H1 (cell line): ENCODE measurements at regions not wholly inside any gene's neighbourhood (a gene's known extent, or its start where the extent isn't known, plus 50 kb on each side); places are given as distances from the start of the nearest gene placed in this dataset.

Experiments
- CTCF ChIA-PET: fragments of 300-600 bp; sonication (Branson Sonifier 250); formaldehyde crosslinking; loops from one replicate; lab custom pipeline; 2021; ENCODE audit not compliant: partially characterized antibody; lab: Charles Lee
- POLR2A ChIA-PET: fragments of 300-600 bp; sonication (Branson Sonifier 250); formaldehyde crosslinking; loops from one replicate; lab custom pipeline; 2021; ENCODE audit warnings: inconsistent platforms; ENCODE audit not compliant: partially characterized antibody; lab: Charles Lee
- DNase-seq, 2 experiments: peaks; one replicate each; pipeline versions ENCODE4 v3.0.0 to v3.0.0-alpha.2; 2010 to 2022; ENCODE audit warnings: low spot score in 2 of 2, low read depth in 1 of 2, mixed read lengths in 1 of 2
- FAIRE-seq: peaks from 2 replicates; lab custom pipeline; 2011; peaks lifted over from hg19 to GRCh38; lab: Jason Lieb, UNC
- H2AFZ ChIP-seq: 2 replicates; pipeline ENCODE4 v1.8.1; 2012; ENCODE audit warnings: low read length, inconsistent platforms
- H2AK5ac ChIP-seq: 2 replicates; pipeline ENCODE4 v1.6.1; 2013; ENCODE audit warnings: low read depth, low read length
- H2BK120ac ChIP-seq: replicated peaks from 2 replicates; pipeline ENCODE3; 2013; ENCODE audit warnings: low read depth, low read length, inconsistent platforms
- H2BK12ac ChIP-seq: 2 replicates; pipeline ENCODE4 v1.6.1; 2013; ENCODE audit warnings: low read depth, low read length
- H2BK15ac ChIP-seq: 2 replicates; pipeline ENCODE4 v1.6.1; 2013; ENCODE audit warnings: low read length
- H2BK20ac ChIP-seq: 2 replicates; pipeline ENCODE4 v1.6.1; 2013; ENCODE audit warnings: low read length
- H2BK5ac ChIP-seq: 2 replicates; pipeline ENCODE4 v1.6.1; 2013; ENCODE audit warnings: low read depth, low read length
- H3K14ac ChIP-seq: 2 replicates; pipeline ENCODE4 v1.6.1; 2013; ENCODE audit warnings: inconsistent platforms; ENCODE audit not compliant: insufficient read length
- H3K18ac ChIP-seq: 2 replicates; pipeline ENCODE4 v1.6.1; 2013; ENCODE audit warnings: low read length; ENCODE audit errors: extremely low read depth
- H3K23ac ChIP-seq: 2 replicates; pipeline ENCODE4 v1.6.1; 2013; ENCODE audit warnings: inconsistent platforms; ENCODE audit not compliant: insufficient read length
- H3K23me2 ChIP-seq: 2 replicates; pipeline ENCODE4 v1.6.1; 2013; ENCODE audit warnings: low read depth, low read length
- H3K27ac ChIP-seq: 2 replicates; pipeline ENCODE4 v1.6.1; 2011; ENCODE audit warnings: low read depth, low read length, inconsistent platforms
- H3K27me3 ChIP-seq, 4 experiments: replicated peaks in 1 of 4; 1 replicate in 1 of 4; 2 replicates in 3 of 4; pipeline versions ENCODE4 v1.6.1 to v1.8.1; 2011 to 2013; ENCODE audit warnings: low read length in 3 of 4, mild to moderate bottlenecking in 3 of 4, inconsistent platforms in 2 of 4, mixed read lengths in 2 of 4, moderate library complexity in 1 of 4; ENCODE audit not compliant: control insufficient read depth in 3 of 4, insufficient read depth in 3 of 4; ENCODE audit errors: extremely low read depth in 1 of 4
- H3K36me3 ChIP-seq, 4 experiments: 2 replicates each; pipeline versions ENCODE4 v1.6.1 to v1.8.1; 2011 to 2013; ENCODE audit warnings: mild to moderate bottlenecking in 4 of 4, low read length in 3 of 4, moderate library complexity in 2 of 4, control low read depth in 1 of 4, inconsistent platforms in 1 of 4; ENCODE audit not compliant: insufficient read depth in 4 of 4, control insufficient read depth in 2 of 4
- H3K4ac ChIP-seq: replicated peaks from 2 replicates; pipeline ENCODE3; 2013; ENCODE audit warnings: low read length, low read depth, mixed read lengths, inconsistent platforms; ENCODE audit not compliant: insufficient read length
- H3K4me1 ChIP-seq, 4 experiments: replicated peaks in 1 of 4; 1 replicate in 1 of 4; 2 replicates in 3 of 4; pipeline versions ENCODE4 v1.6.1 to v1.8.1; 2011 to 2013; ENCODE audit warnings: low read length in 3 of 4, inconsistent platforms in 2 of 4, mixed read lengths in 1 of 4; ENCODE audit not compliant: insufficient read depth in 4 of 4, control insufficient read depth in 3 of 4
- H3K4me2 ChIP-seq, 2 experiments: 2 replicates each; pipeline versions ENCODE4 v1.6.1 to v1.8.1; 2011 to 2013; ENCODE audit warnings: low read depth in 2 of 2, low read length in 2 of 2, control low read depth in 1 of 2, inconsistent platforms in 1 of 2, mild to moderate bottlenecking in 1 of 2; ENCODE audit not compliant: insufficient read depth in 1 of 2
- H3K4me3 ChIP-seq, 4 experiments: fragments of 200-600, 300-600 bp in 1 of 4; sonication (generic), shearing (Covaris generic), sonication (Bioruptor Twin) in 1 of 4; 2 replicates each; pipeline versions ENCODE4 v1.5.1 to v1.8.1; 2011 to 2016; ENCODE audit warnings: low read length in 4 of 4, low read depth in 3 of 4, control low read depth in 2 of 4, inconsistent platforms in 2 of 4, mild to moderate bottlenecking in 2 of 4, mixed read lengths in 1 of 4, moderate library complexity in 1 of 4; ENCODE audit not compliant: insufficient read depth in 2 of 4; ENCODE audit errors: extremely low read depth in 1 of 4
- H3K56ac ChIP-seq: replicated peaks from 2 replicates; pipeline ENCODE3; 2013; ENCODE audit warnings: low read depth, mild to moderate bottlenecking, mixed read lengths, low read length, inconsistent platforms; ENCODE audit not compliant: insufficient read length
- H3K79me1 ChIP-seq: 2 replicates; pipeline ENCODE4 v1.6.1; 2013; ENCODE audit warnings: low read depth, low read length, control low read depth
- H3K79me2 ChIP-seq, 2 experiments: 2 replicates each; pipeline versions ENCODE4 v1.6.1 to v1.8.1; 2012 to 2013; ENCODE audit warnings: low read length in 2 of 2, mild to moderate bottlenecking in 2 of 2, inconsistent platforms in 1 of 2; ENCODE audit not compliant: insufficient read depth in 2 of 2, control insufficient read depth in 1 of 2
- H3K9ac ChIP-seq, 4 experiments: replicated peaks in 1 of 4; 1 replicate in 1 of 4; 2 replicates in 3 of 4; pipeline versions ENCODE4 v1.6.1 to v1.8.1; 2011 to 2013; ENCODE audit warnings: low read depth in 3 of 4, low read length in 3 of 4, control low read depth in 2 of 4, mild to moderate bottlenecking in 2 of 4, moderate library complexity in 2 of 4, inconsistent platforms in 1 of 4; ENCODE audit errors: extremely low read depth in 1 of 4
- H3K9me3 ChIP-seq, 2 experiments: 2 replicates each; pipeline versions ENCODE4 v1.6.1 to v1.8.1; 2012 to 2013; ENCODE audit warnings: mild to moderate bottlenecking in 2 of 2, moderate library complexity in 2 of 2, control low read depth in 1 of 2, inconsistent platforms in 1 of 2, low read depth in 1 of 2, low read length in 1 of 2, mixed read lengths in 1 of 2; ENCODE audit not compliant: insufficient read depth in 2 of 2
- H4K20me1 ChIP-seq, 2 experiments: replicated peaks in 1 of 2; 2 replicates each; pipeline versions ENCODE3 to v1.8.1; 2011 to 2013; ENCODE audit warnings: inconsistent platforms in 2 of 2, low read length in 2 of 2, mild to moderate bottlenecking in 1 of 2; ENCODE audit not compliant: insufficient read depth in 2 of 2, control insufficient read depth in 1 of 2
- H4K5ac ChIP-seq: 2 replicates; pipeline ENCODE4 v1.6.1; 2013; ENCODE audit warnings: low read length, low read depth, mixed read lengths, inconsistent platforms; ENCODE audit not compliant: insufficient read length
- H4K8ac ChIP-seq: 2 replicates; pipeline ENCODE4 v1.8.0; 2013; ENCODE audit warnings: mild to moderate bottlenecking, moderate library complexity, low read length, inconsistent platforms; ENCODE audit not compliant: insufficient read depth; ENCODE audit errors: extremely low read depth
- H4K91ac ChIP-seq: replicated peaks from 2 replicates; pipeline ENCODE3; 2013; ENCODE audit warnings: low read length, mixed read lengths, inconsistent platforms; ENCODE audit not compliant: insufficient read length
- BCL11A ChIP-seq, 2 experiments: IDR thresholded peaks; one replicate each; pipeline ENCODE4 v1.6.1; 2011; ENCODE audit warnings: low read depth in 2 of 2, low read length in 2 of 2, mild to moderate bottlenecking in 2 of 2
- HDAC6 ChIP-seq: IDR thresholded peaks from one replicate; pipeline ENCODE4 v1.7.1; 2012; ENCODE audit warnings: low read depth, mild to moderate bottlenecking, inconsistent platforms, low read length, moderate library complexity
- WGBS, 2 experiments: shearing (Covaris generic) in 1 of 2; methylation state at CpG; one replicate each; pipeline versions ENCODE4 v1.1.6 to v1.1.7; 2013 to 2015; ENCODE audit warnings: low lambda C conversion rate in 2 of 2, mixed read lengths in 2 of 2, inconsistent platforms in 1 of 2, low coverage in 1 of 2, missing lambda C conversion rate in 1 of 2; ENCODE audit not compliant: insufficient replicate concordance in 2 of 2, insufficient coverage in 1 of 2, insufficient read length in 1 of 2; ENCODE audit errors: extremely low coverage in 1 of 2, missing lambda C conversion rate in 1 of 2; 5-methylcytosine and 5-hydroxymethylcytosine counted together

DNA sequence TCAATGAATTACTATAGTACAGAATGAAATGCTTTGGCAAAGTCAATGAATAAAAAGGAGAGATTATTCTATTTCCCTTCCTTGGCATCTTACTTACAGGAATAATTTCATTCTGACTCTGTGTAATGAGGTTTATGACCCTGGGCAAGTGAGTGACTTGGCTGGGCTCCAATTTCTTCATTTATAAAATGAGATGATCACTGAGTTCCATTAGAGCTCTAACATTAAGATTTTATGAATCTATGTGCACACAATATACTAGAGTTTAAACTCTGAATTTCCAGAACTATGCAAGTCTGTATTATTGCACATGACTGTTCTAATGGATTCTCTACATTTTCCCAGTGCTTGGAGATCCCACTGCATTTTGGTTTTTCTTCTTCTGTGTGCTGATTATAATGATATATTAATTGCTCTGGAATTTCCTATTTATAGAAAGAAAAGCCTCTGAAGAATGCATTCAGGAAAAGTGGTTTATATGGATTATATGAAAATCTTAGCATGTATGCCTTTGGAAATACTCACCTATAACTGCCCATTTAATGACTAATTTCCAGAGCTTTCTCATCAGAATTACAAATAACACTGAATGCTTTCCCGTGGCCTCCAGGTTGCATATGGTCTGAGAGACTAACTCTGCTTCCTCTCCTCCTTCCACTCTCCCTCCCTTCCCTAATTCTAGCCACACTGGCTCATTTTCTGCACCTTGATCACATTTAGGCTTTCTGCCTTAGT lies 97.4 kb upstream of the CHRM3 start:
- Histone ChIP-seq H2BK12ac (no peak overlapping the region), H2BK5ac (no peak overlapping the region), H3K9ac (no peak overlapping the region), H3K4me2 (no peak overlapping the region), H3K23me2 (no peaks in the 10 kb centered on the region), H2AK5ac (no peak overlapping the region), H4K8ac (no peak overlapping the region), H3K27ac (no peak overlapping the region), H3K36me3 (no peaks in the 10 kb centered on the region; a peak in 1 of 8 replicates), H3K18ac (no peak overlapping the region), H3K79me2 (no peaks in the 10 kb centered on the region), H2BK15ac (no peak overlapping the region), H2AFZ (0 out of 2 replicates have a peak overlapping the region, but pooled peaks have one; percentile 72), H3K4ac (peak overlapping the region; percentile 88), H3K23ac (no peak overlapping the region), H4K5ac (no peak overlapping the region), H2BK20ac (no peak overlapping the region; the same call in 1 of the 2 replicates), H4K91ac (no peak overlapping the region), H3K56ac (no peak overlapping the region), H3K27me3 (no peaks in the 10 kb centered on the region), H4K20me1 (no peaks in the 10 kb centered on the region), H3K79me1 (no peaks in the 10 kb centered on the region), H3K9me3 (peaks cover 3 to 5% of the 10 kb centered on the region in 2 experiments; a peak in 3 of 4 replicates), H3K14ac (no peak overlapping the region), H2BK120ac (no peak overlapping the region), H3K4me1 (peaks cover 0 to 7% (median 3%) of the 10 kb centered on the region in 4 experiments; a peak in 5 of 7 replicates), H3K4me3 (no peak overlapping the region)
- WGBS, 2 experiments: 71% methylated on average over 1 of the region's 1 CpG; no CpG with 5 or more reads in 1 of the 2 experiments
- CTCF ChIA-PET: no interaction called here
- no peak for DNase-seq
- no peak for FAIRE-seq
- POLR2A ChIA-PET: no interaction called here
- TF ChIP-seq HDAC6 (no peak), BCL11A (IDR thresholded peaks at IDR 0.05; ENCODE audit: low read depth in 2 of 2, low read length in 2 of 2) (no peak)
